ENCODE measurements at regions not wholly inside any gene's neighbourhood (a gene's known extent, or its start where the extent isn't known, plus 50 kb on each side); places are given as distances from the start of the nearest gene placed in this dataset.

DNA sequence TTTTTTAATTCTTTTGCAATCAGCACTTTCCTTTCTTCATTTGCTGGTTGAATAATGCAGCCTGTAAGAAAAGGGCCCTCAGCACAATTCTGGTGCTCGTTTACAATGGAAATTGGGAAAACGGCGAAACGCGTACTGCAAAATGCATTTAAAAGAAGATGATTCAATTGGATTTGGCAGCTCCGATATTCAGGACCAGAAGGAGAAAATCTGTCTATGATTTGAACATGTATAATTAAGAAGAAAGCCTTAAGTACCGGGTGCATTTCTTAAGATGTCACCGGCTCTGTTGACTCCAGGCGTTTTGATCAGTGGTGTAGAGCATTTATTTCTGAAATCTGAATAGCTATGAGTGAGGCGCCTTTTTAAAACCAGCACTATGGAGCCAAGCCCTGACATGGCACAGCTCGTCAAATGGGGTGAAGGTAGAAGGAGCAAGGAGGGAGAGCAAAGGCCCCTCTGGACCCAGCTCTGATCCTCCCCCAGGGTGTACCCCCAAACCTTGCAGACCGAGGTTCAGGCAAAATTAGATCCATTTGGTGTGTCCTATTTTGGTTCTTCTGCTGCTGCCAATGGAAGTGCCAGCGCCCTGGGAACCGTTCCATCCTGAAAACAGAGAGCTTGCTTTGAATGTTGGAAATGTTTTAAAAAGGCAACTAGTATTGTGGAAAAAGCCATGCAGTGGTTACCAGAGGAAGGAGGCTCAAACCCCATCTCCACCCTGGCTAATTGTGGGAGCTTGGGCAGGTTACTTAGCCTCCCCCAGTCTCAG lies 161.4 kb upstream of the RPL38 start:
- Histone ChIP-seq H3K27ac (ENCODE audit: low read length) (no peak overlapping the region), H3K9me3 (ENCODE audit: low read length) (no peaks in the 10 kb centered on the region), H3K4me3 (ENCODE audit: low read length) (no peak overlapping the region)

DNA sequence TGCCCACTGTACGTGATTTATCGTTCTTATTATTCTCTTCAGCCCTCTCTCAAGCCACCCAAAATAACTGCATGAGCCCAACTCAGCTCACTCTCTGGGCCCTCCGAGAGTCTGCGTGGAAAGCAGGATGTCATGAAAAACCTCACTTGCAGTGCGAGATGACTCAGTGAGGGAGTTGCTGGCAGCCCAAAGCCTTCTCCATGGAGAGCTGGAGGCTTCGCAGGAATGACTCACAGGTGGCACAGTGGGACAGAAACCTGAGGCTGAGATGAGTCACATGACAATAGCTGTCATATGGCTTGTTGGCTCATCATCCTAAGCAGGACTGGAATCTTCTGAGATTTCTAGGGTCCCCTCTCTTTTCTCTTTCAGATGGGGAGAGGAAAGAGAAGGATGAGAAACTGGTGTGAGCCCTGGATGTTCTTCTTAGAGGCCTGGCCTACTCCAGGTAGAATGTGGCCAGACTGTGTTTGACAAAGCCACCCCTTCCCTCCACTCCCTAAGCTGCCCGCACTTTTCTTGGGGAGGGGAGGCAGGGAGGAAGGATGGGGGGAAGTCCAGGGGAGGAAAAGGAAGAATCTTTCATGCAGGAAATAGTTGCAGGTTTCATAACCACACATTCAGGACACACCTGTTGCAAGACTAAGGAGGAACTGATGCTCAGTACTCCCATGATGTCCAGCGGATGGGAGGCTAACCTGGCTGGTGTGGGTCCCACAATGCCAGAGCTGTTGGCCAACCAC lies 160.6 kb upstream of the RPL38 start:
- Histone ChIP-seq H3K27ac (ENCODE audit: low read length) (no peak overlapping the region), H3F3A (ENCODE audit: insufficient read depth, low read length, poor library complexity, severe bottlenecking) (no peaks in the 10 kb centered on the region), H3K9me2 (ENCODE audit: insufficient read depth, low read length) (no peaks in the 10 kb centered on the region), H3K4me3 (ENCODE audit: low read length) (no peak overlapping the region), H3K27me3 (ENCODE audit: insufficient read depth, low read depth, low read length) (no peaks in the 10 kb centered on the region), H3K9ac (ENCODE audit: low read length) (no peak overlapping the region), H3K36me3 (ENCODE audit: insufficient read depth, low read length) (no peaks in the 10 kb centered on the region), H3K79me2 (replicated peaks; ENCODE audit: insufficient read depth, low read length) (no peaks in the 10 kb centered on the region), H3K9me3 (ENCODE audit: low read length) (no peaks in the 10 kb centered on the region), H4K20me1 (ENCODE audit: insufficient read depth) (no peaks in the 10 kb centered on the region), H3K4me2 (ENCODE audit: low read length) (no peak overlapping the region), H2AFZ (ENCODE audit: low read depth, low read length) (no peak overlapping the region)
- TF ChIP-seq EZH2 (IDR thresholded peaks at IDR 0.05; ENCODE audit: borderline replicate concordance, insufficient read depth, low read length, poor library complexity, severe bottlenecking): no peak

More for the DNA sequence above, 161.4 kb upstream of the RPL38 start:
- no peaks in the 10 kb centered on the region for H3K27me3 ChIP-seq (ENCODE audit: insufficient read depth, low read depth, low read length)
- H3F3A ChIP-seq (ENCODE audit: insufficient read depth, low read length, poor library complexity, severe bottlenecking): no peaks in the 10 kb centered on the region
- no peaks in the 10 kb centered on the region for H3K36me3 ChIP-seq (ENCODE audit: insufficient read depth, low read length)
- H2AFZ ChIP-seq (ENCODE audit: low read depth, low read length): no peak overlapping the region
- no peak overlapping the region for H3K4me2 ChIP-seq (ENCODE audit: low read length)
- TF ChIP-seq TAF1 (IDR thresholded peaks at IDR 0.05; ENCODE audit: low read depth) (no peak), RAD21 (conservative IDR thresholded peaks at IDR 0.05) (no peak), SMC3 (conservative IDR thresholded peaks at IDR 0.05; ENCODE audit: poor library complexity) (no peak), EP300 (conservative IDR thresholded peaks at IDR 0.05; ENCODE audit: poor library complexity, severe bottlenecking) (no peak), MXI1 (conservative IDR thresholded peaks at IDR 0.05; ENCODE audit: poor library complexity, severe bottlenecking) (no peak), POLR2AphosphoS5 (IDR thresholded peaks at IDR 0.05) (no peak), EZH2 (IDR thresholded peaks at IDR 0.05; ENCODE audit: borderline replicate concordance, insufficient read depth, low read length, poor library complexity, severe bottlenecking) (no peak)
- TF ChIP-seq, protein P1, sequence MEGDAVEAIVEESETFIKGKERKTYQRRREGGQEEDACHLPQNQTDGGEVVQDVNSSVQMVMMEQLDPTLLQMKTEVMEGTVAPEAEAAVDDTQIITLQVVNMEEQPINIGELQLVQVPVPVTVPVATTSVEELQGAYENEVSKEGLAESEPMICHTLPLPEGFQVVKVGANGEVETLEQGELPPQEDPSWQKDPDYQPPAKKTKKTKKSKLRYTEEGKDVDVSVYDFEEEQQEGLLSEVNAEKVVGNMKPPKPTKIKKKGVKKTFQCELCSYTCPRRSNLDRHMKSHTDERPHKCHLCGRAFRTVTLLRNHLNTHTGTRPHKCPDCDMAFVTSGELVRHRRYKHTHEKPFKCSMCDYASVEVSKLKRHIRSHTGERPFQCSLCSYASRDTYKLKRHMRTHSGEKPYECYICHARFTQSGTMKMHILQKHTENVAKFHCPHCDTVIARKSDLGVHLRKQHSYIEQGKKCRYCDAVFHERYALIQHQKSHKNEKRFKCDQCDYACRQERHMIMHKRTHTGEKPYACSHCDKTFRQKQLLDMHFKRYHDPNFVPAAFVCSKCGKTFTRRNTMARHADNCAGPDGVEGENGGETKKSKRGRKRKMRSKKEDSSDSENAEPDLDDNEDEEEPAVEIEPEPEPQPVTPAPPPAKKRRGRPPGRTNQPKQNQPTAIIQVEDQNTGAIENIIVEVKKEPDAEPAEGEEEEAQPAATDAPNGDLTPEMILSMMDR (IDR thresholded peaks at IDR 0.05; ENCODE audit: poor library complexity, severe bottlenecking): no peak
- TF ChIP-seq, protein P2, sequence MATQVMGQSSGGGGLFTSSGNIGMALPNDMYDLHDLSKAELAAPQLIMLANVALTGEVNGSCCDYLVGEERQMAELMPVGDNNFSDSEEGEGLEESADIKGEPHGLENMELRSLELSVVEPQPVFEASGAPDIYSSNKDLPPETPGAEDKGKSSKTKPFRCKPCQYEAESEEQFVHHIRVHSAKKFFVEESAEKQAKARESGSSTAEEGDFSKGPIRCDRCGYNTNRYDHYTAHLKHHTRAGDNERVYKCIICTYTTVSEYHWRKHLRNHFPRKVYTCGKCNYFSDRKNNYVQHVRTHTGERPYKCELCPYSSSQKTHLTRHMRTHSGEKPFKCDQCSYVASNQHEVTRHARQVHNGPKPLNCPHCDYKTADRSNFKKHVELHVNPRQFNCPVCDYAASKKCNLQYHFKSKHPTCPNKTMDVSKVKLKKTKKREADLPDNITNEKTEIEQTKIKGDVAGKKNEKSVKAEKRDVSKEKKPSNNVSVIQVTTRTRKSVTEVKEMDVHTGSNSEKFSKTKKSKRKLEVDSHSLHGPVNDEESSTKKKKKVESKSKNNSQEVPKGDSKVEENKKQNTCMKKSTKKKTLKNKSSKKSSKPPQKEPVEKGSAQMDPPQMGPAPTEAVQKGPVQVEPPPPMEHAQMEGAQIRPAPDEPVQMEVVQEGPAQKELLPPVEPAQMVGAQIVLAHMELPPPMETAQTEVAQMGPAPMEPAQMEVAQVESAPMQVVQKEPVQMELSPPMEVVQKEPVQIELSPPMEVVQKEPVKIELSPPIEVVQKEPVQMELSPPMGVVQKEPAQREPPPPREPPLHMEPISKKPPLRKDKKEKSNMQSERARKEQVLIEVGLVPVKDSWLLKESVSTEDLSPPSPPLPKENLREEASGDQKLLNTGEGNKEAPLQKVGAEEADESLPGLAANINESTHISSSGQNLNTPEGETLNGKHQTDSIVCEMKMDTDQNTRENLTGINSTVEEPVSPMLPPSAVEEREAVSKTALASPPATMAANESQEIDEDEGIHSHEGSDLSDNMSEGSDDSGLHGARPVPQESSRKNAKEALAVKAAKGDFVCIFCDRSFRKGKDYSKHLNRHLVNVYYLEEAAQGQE (IDR thresholded peaks at IDR 0.05; ENCODE audit: borderline replicate concordance): no peak
- no peak overlapping the region for H3K9ac ChIP-seq (ENCODE audit: low read length)
- H4K20me1 ChIP-seq (ENCODE audit: insufficient read depth): no peaks in the 10 kb centered on the region
- no peaks in the 10 kb centered on the region for H3K9me2 ChIP-seq (ENCODE audit: insufficient read depth, low read length)
- no peaks in the 10 kb centered on the region for H3K79me2 ChIP-seq (replicated peaks; ENCODE audit: insufficient read depth, low read length)

Measured in neural cell (in vitro differentiated cells).